Hippocampal formation (tissue), 2 donors: ENCODE measurements at regions not wholly inside any gene's neighbourhood (a gene's known extent, or its start where the extent isn't known, plus 50 kb on each side); places are given as distances from the start of the nearest gene placed in this dataset.

ENCODE experiments used
- DNase-seq, 2 donors: peaks; one replicate each; lab custom pipeline; 2025; lab: John Stamatoyannopoulos, UW

DNA sequence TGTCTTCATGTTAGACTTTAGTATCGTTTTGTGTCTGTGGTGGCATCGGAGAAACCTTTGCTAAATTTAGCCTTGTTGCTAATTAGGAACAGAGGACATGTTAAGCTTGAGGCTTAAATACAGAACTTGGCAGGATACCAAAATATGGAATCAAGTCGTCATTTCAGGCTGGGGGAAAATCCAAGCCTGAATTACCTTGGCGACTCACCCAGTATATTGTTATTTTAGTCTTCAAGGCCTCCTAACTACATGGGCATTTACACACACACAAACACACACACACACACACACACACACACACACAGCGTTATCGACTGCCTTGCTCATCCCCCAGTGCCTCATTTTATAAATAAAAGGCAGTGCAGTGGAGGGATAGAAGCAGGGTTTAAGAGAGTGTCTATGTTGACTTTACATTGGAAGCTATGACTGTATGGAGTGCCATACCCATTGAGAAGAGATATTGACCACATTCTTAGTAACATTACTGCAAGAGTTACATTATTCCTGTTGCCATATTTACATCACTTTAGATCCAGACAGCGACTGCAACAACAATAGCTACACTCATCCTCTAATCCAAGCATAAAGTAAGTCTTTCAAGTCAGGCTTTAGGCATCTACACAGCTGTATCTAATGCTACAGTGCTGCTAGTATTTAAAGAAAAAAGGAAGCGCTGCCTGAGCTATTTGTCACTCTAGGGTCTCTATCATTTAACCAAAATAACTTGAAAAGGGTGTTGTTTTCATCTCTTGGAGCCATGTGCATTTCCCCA is 210.8 kb upstream of the SEMA6D start:
- DNase-seq: no peak

DNA sequence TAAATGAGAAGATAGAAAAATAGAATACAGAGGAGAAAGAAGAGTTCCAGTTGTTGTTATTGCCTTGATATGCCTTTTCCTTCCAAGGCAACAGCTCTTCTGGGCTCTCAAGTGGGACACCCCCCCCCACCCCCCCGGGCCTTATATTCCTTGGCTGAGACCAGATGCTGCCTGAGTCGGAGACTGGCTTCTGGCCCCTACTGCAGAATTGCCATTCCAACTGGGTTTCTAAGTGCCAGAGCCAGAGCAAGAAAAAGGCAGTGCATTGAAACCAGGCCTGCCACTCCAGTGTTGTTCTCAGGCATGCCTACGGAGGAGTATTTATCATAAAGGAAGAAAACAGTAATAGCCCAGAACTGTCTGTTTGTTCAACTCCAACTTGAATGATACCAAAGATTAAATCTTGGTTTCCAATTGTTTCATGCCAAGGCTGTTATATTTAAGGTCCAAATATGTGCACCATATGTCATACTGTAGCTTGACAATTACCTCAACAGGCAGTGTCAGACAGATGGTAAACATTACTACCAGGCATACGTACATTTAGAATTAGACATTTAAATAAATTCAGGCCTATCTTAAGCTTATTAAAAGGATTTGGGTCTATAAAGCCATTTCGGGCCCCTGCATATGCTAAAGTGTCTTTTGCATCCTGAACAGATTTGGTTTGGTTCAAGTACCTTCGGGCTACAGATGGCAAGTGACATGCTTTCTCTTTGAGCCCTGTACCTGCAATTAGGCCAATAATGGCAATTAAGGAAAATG is 209.9 kb upstream of the SEMA6D start:
- no peak for DNase-seq

- no peak for DNase-seq
Observed at GRCh38 chr15:47511261-47511660, 206.0 kb upstream of the SEMA6D start.

GRCh38 chr15:47513471-47513870 is 203.8 kb upstream of the SEMA6D start:
- no peak for DNase-seq

GRCh38 chr15:47514200-47514652 is 203.1 kb upstream of the SEMA6D start:
- no peak for DNase-seq

GRCh38 chr15:47516558-47516957 is 200.7 kb upstream of the SEMA6D start:
- no peak for DNase-seq

GRCh38 chr15:47516972-47517371 is 200.3 kb upstream of the SEMA6D start:
- no peak for DNase-seq

GRCh38 chr15:47517737-47518136 is 199.6 kb upstream of the SEMA6D start:
- no peak for DNase-seq

GRCh38 chr15:47523681-47524475 is 193.4 kb upstream of the SEMA6D start:
- DNase-seq: no peak

GRCh38 chr15:47529241-47529640 is 188.1 kb upstream of the SEMA6D start:
- DNase-seq: no peak

GRCh38 chr15:47534673-47535072 is 182.6 kb upstream of the SEMA6D start:
- no peak for DNase-seq

DNA sequence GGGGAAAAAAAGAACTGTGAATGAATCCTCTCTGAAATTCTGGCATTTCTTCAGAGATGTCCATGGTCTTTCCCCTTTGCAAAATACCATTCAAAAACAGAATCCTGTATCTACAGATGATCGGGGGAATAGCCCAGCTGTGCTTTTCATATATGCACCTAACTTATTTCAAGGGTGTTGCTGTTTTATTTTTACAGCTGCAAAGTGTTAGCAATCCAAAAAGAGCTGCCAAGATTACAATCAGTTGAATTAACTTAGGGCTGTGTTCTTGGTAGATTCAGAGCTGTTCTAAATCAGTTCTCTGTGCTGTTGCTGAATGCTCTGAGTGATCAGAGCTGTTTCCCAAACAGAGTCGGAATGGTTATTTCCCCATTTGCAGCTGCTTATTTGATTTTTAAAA is 175.7 kb upstream of the SEMA6D start:
- peak in 1 of 2 donors; percentile 5 for DNase-seq

DNA sequence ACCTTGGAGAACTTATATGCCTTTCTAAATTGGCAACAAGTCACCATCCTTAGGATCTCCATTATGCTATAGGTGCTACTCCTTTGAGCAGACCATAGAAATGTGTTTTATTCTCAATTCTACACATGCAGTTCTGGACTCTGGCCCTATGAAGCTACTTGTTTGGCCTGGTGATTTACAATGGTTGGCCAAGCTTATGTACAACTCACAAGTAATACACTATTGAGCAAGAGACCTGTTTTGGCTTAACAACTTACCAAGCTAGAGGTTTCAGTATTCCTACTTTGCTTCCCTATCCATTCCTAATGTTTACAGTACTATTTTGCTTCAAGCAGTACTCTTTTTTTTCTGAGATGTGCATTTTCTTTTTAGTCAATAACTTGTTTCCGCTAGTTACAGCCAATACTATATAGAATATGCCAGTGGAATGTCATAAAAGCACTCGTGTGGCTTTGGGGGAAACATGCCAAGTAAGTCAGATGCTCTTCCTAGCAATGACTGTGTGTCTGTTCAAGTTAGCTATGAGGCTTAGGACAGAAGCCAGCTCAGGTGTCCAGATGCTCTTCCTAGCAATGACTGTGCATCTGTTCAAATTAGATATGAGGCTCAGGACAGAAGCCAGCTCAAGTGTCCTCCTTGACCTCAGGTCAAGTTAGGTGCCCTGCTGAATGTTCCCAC is 174.9 kb upstream of the SEMA6D start:
- DNase-seq: no peak

- no peak for DNase-seq
Observed at GRCh38 chr15:47548231-47548630, 169.1 kb upstream of the SEMA6D start.

- no peak for DNase-seq
Observed at GRCh38 chr15:47548986-47549385, 168.3 kb upstream of the SEMA6D start.

- DNase-seq: no peak
Observed at GRCh38 chr15:47551079-47551478, 166.2 kb upstream of the SEMA6D start.

GRCh38 chr15:47551546-47551945 is 165.8 kb upstream of the SEMA6D start:
- no peak for DNase-seq

- no peak for DNase-seq
Observed at GRCh38 chr15:47552978-47553608, 164.2 kb upstream of the SEMA6D start.

DNA sequence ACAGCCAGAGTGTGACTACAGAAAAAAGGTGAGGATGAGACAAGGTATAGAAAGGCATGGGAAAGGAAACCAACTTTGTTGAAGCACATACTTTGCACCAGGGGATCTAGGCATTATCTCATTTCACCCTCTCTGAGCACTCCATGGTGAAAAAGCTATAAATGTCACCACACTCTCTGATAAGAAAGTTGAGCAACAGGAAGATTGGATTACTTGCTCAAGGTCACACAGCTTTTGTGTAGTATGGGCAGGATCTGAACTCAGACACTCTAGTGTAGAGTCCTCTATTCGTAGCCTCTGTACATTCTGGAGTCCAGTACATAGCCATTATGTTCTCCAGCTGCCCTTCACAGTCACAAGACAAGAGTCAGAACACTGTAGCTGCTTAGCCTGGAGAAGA is 163.4 kb upstream of the SEMA6D start:
- DNase-seq: no peak

DNA sequence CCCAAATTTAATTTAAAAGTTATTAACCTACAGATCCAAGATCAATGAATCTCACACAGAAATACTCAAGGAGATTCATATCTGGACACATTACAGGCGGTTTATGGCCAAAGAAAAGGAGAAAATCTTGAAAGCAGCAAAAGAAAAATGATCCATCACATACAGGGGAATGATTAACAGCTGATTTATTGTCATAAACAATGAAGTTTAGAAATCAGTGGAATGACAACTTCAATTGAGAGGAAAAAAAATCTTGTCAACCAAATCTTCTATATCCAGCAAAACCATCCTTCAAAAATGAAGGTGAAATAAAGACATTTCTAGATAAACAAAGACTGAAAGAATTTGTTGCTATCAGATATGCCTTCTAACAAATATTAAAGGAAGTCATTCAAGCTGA is 156.2 kb upstream of the SEMA6D start:
- no peak for DNase-seq

- no peak for DNase-seq
Observed at GRCh38 chr15:47565949-47566348, 151.4 kb upstream of the SEMA6D start.
